ENCODE measurements at regions not wholly inside any gene's neighbourhood (a gene's known extent, or its start where the extent isn't known, plus 50 kb on each side); places are given as distances from the start of the nearest gene placed in this dataset.
"Not testable (repeated sequence)": the region's sequence is repeated elsewhere in the genome, so short reads cannot be mapped to it uniquely, and the experiment has no call there.

- not testable (repeated sequence) for H3K4me3 ChIP-seq (ENCODE audit: low read length in 2 of 2); H3K4me1 ChIP-seq (ENCODE audit: control insufficient read depth in 2 of 2, insufficient read depth in 2 of 2, low read length in 2 of 2); H3K27me3 ChIP-seq (ENCODE audit: control insufficient read depth in 2 of 2, insufficient read depth in 2 of 2, low read length in 2 of 2); H3K9me3 ChIP-seq (ENCODE audit: control insufficient read depth in 2 of 2, low read length in 2 of 2); H3K27ac ChIP-seq (ENCODE audit: low read depth in 2 of 2, low read length in 2 of 2); H3K36me3 ChIP-seq (ENCODE audit: control insufficient read depth in 2 of 2, insufficient read depth in 2 of 2, low read length in 2 of 2); H3K9ac ChIP-seq (ENCODE audit: low read depth in 1 of 2, low read length in 2 of 2)
Observed at GRCh38 chrX:10469-11458, 270.4 kb upstream of the PLCXD1 start.

GRCh38 chrX:13821-14443 is 267.2 kb upstream of the PLCXD1 start:
- H3K9ac ChIP-seq (ENCODE audit: low read depth in 1 of 2, low read length in 2 of 2); H3K36me3 ChIP-seq (ENCODE audit: control insufficient read depth in 2 of 2, insufficient read depth in 2 of 2, low read length in 2 of 2); H3K4me3 ChIP-seq (ENCODE audit: low read length in 2 of 2); H3K27me3 ChIP-seq (ENCODE audit: control insufficient read depth in 2 of 2, insufficient read depth in 2 of 2, low read length in 2 of 2); H3K4me1 ChIP-seq (ENCODE audit: control insufficient read depth in 2 of 2, insufficient read depth in 2 of 2, low read length in 2 of 2); H3K9me3 ChIP-seq (ENCODE audit: control insufficient read depth in 2 of 2, low read length in 2 of 2); H3K27ac ChIP-seq (ENCODE audit: low read depth in 2 of 2, low read length in 2 of 2): not testable (repeated sequence)

GRCh38 chrX:14452-14851 is 266.7 kb upstream of the PLCXD1 start:
- not testable (repeated sequence) for H3K27ac ChIP-seq (ENCODE audit: low read depth in 2 of 2, low read length in 2 of 2); H3K4me1 ChIP-seq (ENCODE audit: control insufficient read depth in 2 of 2, insufficient read depth in 2 of 2, low read length in 2 of 2); H3K4me3 ChIP-seq (ENCODE audit: low read length in 2 of 2); H3K9me3 ChIP-seq (ENCODE audit: control insufficient read depth in 2 of 2, low read length in 2 of 2); H3K36me3 ChIP-seq (ENCODE audit: control insufficient read depth in 2 of 2, insufficient read depth in 2 of 2, low read length in 2 of 2); H3K27me3 ChIP-seq (ENCODE audit: control insufficient read depth in 2 of 2, insufficient read depth in 2 of 2, low read length in 2 of 2); H3K9ac ChIP-seq (ENCODE audit: low read depth in 1 of 2, low read length in 2 of 2)

- not testable (repeated sequence) for H3K9ac ChIP-seq (ENCODE audit: low read depth in 1 of 2, low read length in 2 of 2); H3K9me3 ChIP-seq (ENCODE audit: control insufficient read depth in 2 of 2, low read length in 2 of 2); H3K27me3 ChIP-seq (ENCODE audit: control insufficient read depth in 2 of 2, insufficient read depth in 2 of 2, low read length in 2 of 2); H3K36me3 ChIP-seq (ENCODE audit: control insufficient read depth in 2 of 2, insufficient read depth in 2 of 2, low read length in 2 of 2); H3K4me1 ChIP-seq (ENCODE audit: control insufficient read depth in 2 of 2, insufficient read depth in 2 of 2, low read length in 2 of 2); H3K4me3 ChIP-seq (ENCODE audit: low read length in 2 of 2); H3K27ac ChIP-seq (ENCODE audit: low read depth in 2 of 2, low read length in 2 of 2)
Observed at GRCh38 chrX:18768-19454, 262.3 kb upstream of the PLCXD1 start.

- H3K27me3 ChIP-seq (ENCODE audit: control insufficient read depth in 2 of 2, insufficient read depth in 2 of 2, low read length in 2 of 2); H3K27ac ChIP-seq (ENCODE audit: low read depth in 2 of 2, low read length in 2 of 2); H3K4me1 ChIP-seq (ENCODE audit: control insufficient read depth in 2 of 2, insufficient read depth in 2 of 2, low read length in 2 of 2); H3K9ac ChIP-seq (ENCODE audit: low read depth in 1 of 2, low read length in 2 of 2); H3K36me3 ChIP-seq (ENCODE audit: control insufficient read depth in 2 of 2, insufficient read depth in 2 of 2, low read length in 2 of 2); H3K4me3 ChIP-seq (ENCODE audit: low read length in 2 of 2); H3K9me3 ChIP-seq (ENCODE audit: control insufficient read depth in 2 of 2, low read length in 2 of 2): not testable (repeated sequence)
Observed at GRCh38 chrX:19455-19827, 261.7 kb upstream of the PLCXD1 start.

- H3K4me1 ChIP-seq (ENCODE audit: control insufficient read depth in 2 of 2, insufficient read depth in 2 of 2, low read length in 2 of 2) = no peaks in the 10 kb centered on the region
- H3K36me3 ChIP-seq (ENCODE audit: control insufficient read depth in 2 of 2, insufficient read depth in 2 of 2, low read length in 2 of 2) = no peaks in the 10 kb centered on the region
- no peak overlapping the region for H3K27ac ChIP-seq (ENCODE audit: low read depth in 2 of 2, low read length in 2 of 2)
- H3K9ac ChIP-seq (ENCODE audit: low read depth in 1 of 2, low read length in 2 of 2) = no peak overlapping the region
- no peaks in the 10 kb centered on the region for H3K27me3 ChIP-seq (ENCODE audit: control insufficient read depth in 2 of 2, insufficient read depth in 2 of 2, low read length in 2 of 2)
- peak overlapping the region in 1 of 2 donors; percentile 48 for H3K4me3 ChIP-seq (ENCODE audit: low read length in 2 of 2)
- H3K9me3 ChIP-seq (ENCODE audit: control insufficient read depth in 2 of 2, low read length in 2 of 2) = no peaks in the 10 kb centered on the region
Observed at GRCh38 chrX:19912-20571, 261.1 kb upstream of the PLCXD1 start.

- H3K9ac ChIP-seq (ENCODE audit: low read depth in 1 of 2, low read length in 2 of 2); H3K27me3 ChIP-seq (ENCODE audit: control insufficient read depth in 2 of 2, insufficient read depth in 2 of 2, low read length in 2 of 2); H3K36me3 ChIP-seq (ENCODE audit: control insufficient read depth in 2 of 2, insufficient read depth in 2 of 2, low read length in 2 of 2); H3K27ac ChIP-seq (ENCODE audit: low read depth in 2 of 2, low read length in 2 of 2); H3K9me3 ChIP-seq (ENCODE audit: control insufficient read depth in 2 of 2, low read length in 2 of 2); H3K4me3 ChIP-seq (ENCODE audit: low read length in 2 of 2); H3K4me1 ChIP-seq (ENCODE audit: control insufficient read depth in 2 of 2, insufficient read depth in 2 of 2, low read length in 2 of 2): not testable (repeated sequence)
Observed at GRCh38 chrX:24139-24538, 257.0 kb upstream of the PLCXD1 start.
